Mesothelial cell of epicardium (in vitro differentiated cells): ENCODE measurements at regions not wholly inside any gene's neighbourhood (a gene's known extent, or its start where the extent isn't known, plus 50 kb on each side); places are given as distances from the start of the nearest gene placed in this dataset.
"Not testable (repeated sequence)": the region's sequence is repeated elsewhere in the genome, so short reads cannot be mapped to it uniquely, and the experiment has no call there.

Experiments
- DNase-seq, 2 experiments: peaks; one replicate each; pipeline ENCODE4 v3.0.0; 2021; ENCODE audit warnings: low spot score in 2 of 2; ENCODE audit not compliant: unreplicated experiment in 2 of 2
- H3K27ac Mint-ChIP-seq: 2 replicates; pipeline ENCODE4 v1.8.0; 2021; ENCODE audit warnings: mixed read lengths
- H3K27me3 Mint-ChIP-seq: 2 replicates; pipeline ENCODE4 v1.8.0; 2021; ENCODE audit warnings: low read depth, mixed read lengths
- H3K36me3 Mint-ChIP-seq: 2 replicates; pipeline ENCODE4 v1.8.0; 2021; ENCODE audit warnings: mixed read lengths
- H3K4me1 Mint-ChIP-seq: 2 replicates; pipeline ENCODE4 v1.8.0; 2021; ENCODE audit warnings: mixed read lengths
- H3K4me3 Mint-ChIP-seq: 2 replicates; pipeline ENCODE4 v1.8.0; 2021; ENCODE audit warnings: mild to moderate bottlenecking, moderate library complexity, mixed read lengths
- H3K9me3 Mint-ChIP-seq: 2 replicates; pipeline ENCODE4 v1.8.0; 2021; ENCODE audit warnings: mixed read lengths
- TF ChIP-seq, protein P1 (sequence below): fragments of 200-600 bp; sonication (generic); IDR thresholded peaks from one replicate; pipeline ENCODE4 v1.5.0; 2021; ENCODE audit warnings: antibody characterized with exemption; ENCODE audit not compliant: unreplicated experiment

DNA sequence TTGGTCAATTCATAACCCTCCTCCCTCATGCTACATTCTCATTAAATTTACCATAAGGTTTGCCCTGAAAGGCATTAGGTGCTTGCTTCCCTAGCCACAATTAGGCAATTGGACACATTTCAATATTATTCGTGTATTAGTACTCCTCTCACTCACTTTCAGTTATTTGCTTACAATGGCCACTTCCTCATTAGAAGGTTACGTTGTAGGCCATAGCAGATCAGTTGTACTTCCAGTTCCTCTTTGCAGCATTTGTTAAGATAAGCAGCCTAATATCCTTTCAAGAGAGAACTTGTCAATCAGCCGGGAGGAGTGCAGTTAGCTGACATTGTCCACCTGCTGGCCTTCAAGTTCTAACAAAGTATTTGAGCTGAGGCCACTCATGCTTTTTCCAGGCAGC, 1017.2 kb downstream of the PCDH7 start:
- TF ChIP-seq, protein P1, sequence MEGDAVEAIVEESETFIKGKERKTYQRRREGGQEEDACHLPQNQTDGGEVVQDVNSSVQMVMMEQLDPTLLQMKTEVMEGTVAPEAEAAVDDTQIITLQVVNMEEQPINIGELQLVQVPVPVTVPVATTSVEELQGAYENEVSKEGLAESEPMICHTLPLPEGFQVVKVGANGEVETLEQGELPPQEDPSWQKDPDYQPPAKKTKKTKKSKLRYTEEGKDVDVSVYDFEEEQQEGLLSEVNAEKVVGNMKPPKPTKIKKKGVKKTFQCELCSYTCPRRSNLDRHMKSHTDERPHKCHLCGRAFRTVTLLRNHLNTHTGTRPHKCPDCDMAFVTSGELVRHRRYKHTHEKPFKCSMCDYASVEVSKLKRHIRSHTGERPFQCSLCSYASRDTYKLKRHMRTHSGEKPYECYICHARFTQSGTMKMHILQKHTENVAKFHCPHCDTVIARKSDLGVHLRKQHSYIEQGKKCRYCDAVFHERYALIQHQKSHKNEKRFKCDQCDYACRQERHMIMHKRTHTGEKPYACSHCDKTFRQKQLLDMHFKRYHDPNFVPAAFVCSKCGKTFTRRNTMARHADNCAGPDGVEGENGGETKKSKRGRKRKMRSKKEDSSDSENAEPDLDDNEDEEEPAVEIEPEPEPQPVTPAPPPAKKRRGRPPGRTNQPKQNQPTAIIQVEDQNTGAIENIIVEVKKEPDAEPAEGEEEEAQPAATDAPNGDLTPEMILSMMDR: no peak
- peaks cover 10% of the 10 kb centered on the region for H3K9me3 Mint-ChIP-seq
- H3K27me3 Mint-ChIP-seq: no peaks in the 10 kb centered on the region
- no peak for DNase-seq
- H3K36me3 Mint-ChIP-seq: peaks cover 4% of the 10 kb centered on the region
- no peak overlapping the region for H3K27ac Mint-ChIP-seq
- H3K4me1 Mint-ChIP-seq: peaks cover 10% of the 10 kb centered on the region
- H3K4me3 Mint-ChIP-seq: no peak overlapping the region

DNA sequence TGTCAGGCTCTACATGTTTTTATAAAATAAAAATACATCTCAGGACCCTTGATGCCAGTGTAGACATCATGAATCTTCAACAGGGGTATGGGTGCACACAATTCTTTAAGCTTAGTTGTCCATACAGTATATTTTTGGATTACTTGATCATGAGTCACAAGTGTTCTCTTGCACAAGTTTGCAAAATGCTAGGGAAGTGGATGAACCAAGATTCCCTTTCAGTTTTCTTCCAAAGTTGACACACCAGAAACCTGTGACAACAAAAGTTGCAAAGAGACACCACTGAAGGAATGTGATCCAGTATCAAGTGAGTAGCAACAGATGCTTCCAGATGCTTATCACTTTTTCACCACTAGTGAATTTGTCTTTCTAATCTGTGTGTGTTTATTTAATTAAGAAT, 1021.2 kb downstream of the PCDH7 start:
- H3K4me3 Mint-ChIP-seq: no peak overlapping the region
- no peaks in the 10 kb centered on the region for H3K27me3 Mint-ChIP-seq
- TF ChIP-seq, protein P1: no peak
- no peaks in the 10 kb centered on the region for H3K9me3 Mint-ChIP-seq
- peaks cover 8% of the 10 kb centered on the region for H3K4me1 Mint-ChIP-seq
- no peak overlapping the region for H3K27ac Mint-ChIP-seq
- H3K36me3 Mint-ChIP-seq: no peaks in the 10 kb centered on the region
- DNase-seq: no peak

DNA sequence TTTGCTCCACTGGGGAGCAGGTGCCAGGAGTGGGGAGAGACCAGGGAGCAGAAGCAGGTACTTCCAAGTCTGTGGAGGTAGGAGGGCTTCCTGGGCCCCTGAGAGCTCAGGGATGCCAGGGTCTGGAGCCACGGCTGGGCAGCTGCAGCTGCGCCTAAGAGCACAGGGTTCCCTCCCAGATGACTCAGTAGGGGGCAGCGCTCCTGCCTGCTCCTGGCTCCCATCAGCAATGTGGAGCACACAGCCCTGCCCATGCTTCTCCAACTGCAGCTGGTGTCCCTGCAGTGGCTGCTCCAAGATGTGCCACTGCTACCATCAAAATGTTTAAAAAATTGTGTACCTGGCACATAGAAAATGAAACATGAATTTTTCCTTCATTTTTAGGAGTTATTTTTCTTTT, 1028.2 kb downstream of the PCDH7 start:
- DNase-seq: no peak
- Mint-ChIP-seq H3K27me3 (no peaks in the 10 kb centered on the region), H3K36me3 (no peaks in the 10 kb centered on the region), H3K4me1 (peaks cover 2% of the 10 kb centered on the region), H3K27ac (no peak overlapping the region), H3K4me3 (no peak overlapping the region), H3K9me3 (peaks cover 12% of the 10 kb centered on the region)
- TF ChIP-seq, protein P1: no peak

DNA sequence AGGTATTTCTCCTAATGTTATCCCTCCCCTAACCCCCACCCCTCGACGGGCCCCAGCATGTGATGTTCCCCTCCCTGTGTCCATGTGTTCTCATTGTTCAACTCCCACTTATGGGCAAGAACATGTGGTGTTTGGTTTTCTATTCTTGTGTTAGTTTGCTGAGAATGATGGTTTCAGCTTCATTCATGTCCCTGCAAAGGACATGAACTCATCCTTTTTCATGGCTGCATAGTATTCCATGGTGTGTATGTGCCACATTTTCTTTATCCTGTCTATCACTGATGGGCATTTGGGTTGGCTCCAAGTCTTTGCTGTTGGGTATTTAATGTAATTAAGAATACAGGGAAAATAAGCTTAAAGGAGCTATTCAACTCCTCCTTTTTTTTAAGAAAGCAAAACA, 1030.4 kb downstream of the PCDH7 start:
- not testable (repeated sequence) for DNase-seq, H3K27ac Mint-ChIP-seq, H3K36me3 Mint-ChIP-seq, H3K27me3 Mint-ChIP-seq, H3K4me3 Mint-ChIP-seq, H3K4me1 Mint-ChIP-seq
- H3K9me3 Mint-ChIP-seq: peaks cover 12% of the 10 kb centered on the region

GRCh38 chr4:31755751-31756150, 1035.6 kb downstream of the PCDH7 start:
- H3K27ac Mint-ChIP-seq: no peak overlapping the region

GRCh38 chr4:31768756-31769155, 1048.6 kb downstream of the PCDH7 start:
- Mint-ChIP-seq H3K27ac (no peak overlapping the region), H3K27me3 (no peaks in the 10 kb centered on the region), H3K36me3 (no peaks in the 10 kb centered on the region)

More at GRCh38 chr4:31755751-31756150, 1035.6 kb downstream of the PCDH7 start:
- DNase-seq: no peak
- Mint-ChIP-seq H3K4me1 (peaks cover 6% of the 10 kb centered on the region), H3K36me3 (no peaks in the 10 kb centered on the region), H3K9me3 (peaks cover 21% of the 10 kb centered on the region), H3K4me3 (no peak overlapping the region), H3K27me3 (no peaks in the 10 kb centered on the region)
- TF ChIP-seq, protein P1: no peak

More at GRCh38 chr4:31768756-31769155, 1048.6 kb downstream of the PCDH7 start:
- DNase-seq: no peak
- H3K4me1 Mint-ChIP-seq: peaks cover 11% of the 10 kb centered on the region
- peaks cover 4% of the 10 kb centered on the region for H3K9me3 Mint-ChIP-seq
- TF ChIP-seq, protein P1: no peak
- H3K4me3 Mint-ChIP-seq: no peak overlapping the region
